HEK293 (cell line): ENCODE measurements at regions not wholly inside any gene's neighbourhood (a gene's known extent, or its start where the extent isn't known, plus 50 kb on each side); places are given as distances from the start of the nearest gene placed in this dataset.

ENCODE experiments used
- CTCF ChIA-PET: fragments of 350-600 bp; formaldehyde crosslinking; extraction: SDS; loops from one replicate; lab custom pipeline; 2021; ENCODE audit warnings: antibody characterized with exemption; lab: Yijun Ruan, JAX
- POLR2A ChIA-PET: fragments of 300-600 bp; formaldehyde crosslinking; extraction: SDS; loops from one replicate; lab custom pipeline; 2020; ENCODE audit warnings: antibody characterized with exemption, inconsistent platforms; lab: Yijun Ruan, JAX
- H3K27ac ChIP-seq: fragments of 200-500 bp; sonication (Bioruptor generic); 2 replicates; pipeline ENCODE4 v1.5.1; 2014; ENCODE audit warnings: low read depth, low read length, control low read depth, inconsistent platforms; ENCODE audit errors: extremely low read depth
- H3K36me3 ChIP-seq, 2 experiments: fragments of 200-500 bp in 1 of 2; sonication (Bioruptor generic) in 1 of 2; 1 replicate in 1 of 2; 2 replicates in 1 of 2; pipeline ENCODE4 v1.5.1; 2014 to 2017; ENCODE audit warnings: inconsistent platforms in 2 of 2, low read length in 2 of 2; ENCODE audit not compliant: control insufficient read depth in 2 of 2, insufficient read depth in 1 of 2
- H3K4me1 ChIP-seq: fragments of 200-500 bp; sonication (Bioruptor generic); 2 replicates; pipeline ENCODE4 v1.5.1; 2014; ENCODE audit warnings: mild to moderate bottlenecking, low read length, inconsistent platforms; ENCODE audit not compliant: control insufficient read depth, insufficient read depth
- H3K4me3 ChIP-seq: 2 replicates; pipeline ENCODE4 v1.5.1; 2011; ENCODE audit warnings: low read depth, mild to moderate bottlenecking, control low read depth, low read length, moderate library complexity
- H3K9me3 ChIP-seq: fragments of 200-500 bp; sonication (Bioruptor generic); 2 replicates; pipeline ENCODE4 v1.5.1; 2014; ENCODE audit warnings: low read depth, low read length, inconsistent platforms; ENCODE audit not compliant: control insufficient read depth, insufficient read depth
- BCL11A ChIP-seq: fragments of 450-650 bp; formaldehyde crosslinking; IDR thresholded peaks from 2 replicates; pipeline ENCODE4 v1.5.1; 2016; ENCODE audit warnings: low read depth, missing biosample characterization, missing genetic modification characterization
- CTCF ChIP-seq: fragments of 450-650 bp; formaldehyde crosslinking; IDR thresholded peaks from 2 replicates; pipeline ENCODE4 v1.5.1; 2016; ENCODE audit warnings: missing biosample characterization, missing genetic modification characterization
- GLI4 ChIP-seq: fragments of 450-650 bp; formaldehyde crosslinking; IDR thresholded peaks from 2 replicates; pipeline ENCODE4 v1.5.1; 2016; ENCODE audit warnings: missing biosample characterization, missing genetic modification characterization
- HIC1 ChIP-seq: fragments of 450-650 bp; formaldehyde crosslinking; IDR thresholded peaks from 2 replicates; pipeline ENCODE4 v1.5.1; 2016; ENCODE audit warnings: missing biosample characterization, missing genetic modification characterization
- OVOL3 ChIP-seq: fragments of 450-650 bp; formaldehyde crosslinking; IDR thresholded peaks from 2 replicates; pipeline ENCODE4 v1.5.1; 2016; ENCODE audit warnings: missing biosample characterization, missing genetic modification characterization
- PRDM10 ChIP-seq: fragments of 450-650 bp; formaldehyde crosslinking; IDR thresholded peaks from 2 replicates; pipeline ENCODE4 v1.5.1; 2016; ENCODE audit warnings: missing biosample characterization, missing genetic modification characterization
- SCRT2 ChIP-seq: fragments of 450-650 bp; formaldehyde crosslinking; IDR thresholded peaks from 2 replicates; pipeline ENCODE4 v1.5.1; 2016; ENCODE audit warnings: missing biosample characterization, missing genetic modification characterization
- ZIC2 ChIP-seq: fragments of 450-650 bp; formaldehyde crosslinking; IDR thresholded peaks from 2 replicates; pipeline ENCODE4 v1.5.1; 2016; ENCODE audit warnings: missing biosample characterization, missing genetic modification characterization
- ZNF2 ChIP-seq: fragments of 450-650 bp; formaldehyde crosslinking; IDR thresholded peaks from 2 replicates; pipeline ENCODE4 v1.5.1; 2016; ENCODE audit warnings: missing biosample characterization, missing genetic modification characterization
- ZNF26 ChIP-seq: fragments of 450-650 bp; formaldehyde crosslinking; IDR thresholded peaks from 2 replicates; pipeline ENCODE4 v1.5.1; 2016; ENCODE audit warnings: missing biosample characterization, missing genetic modification characterization
- ZNF324 ChIP-seq: fragments of 450-650 bp; formaldehyde crosslinking; IDR thresholded peaks from 2 replicates; pipeline ENCODE4 v1.5.1; 2016; ENCODE audit warnings: missing biosample characterization, missing genetic modification characterization
- ZNF350 ChIP-seq: fragments of 450-650 bp; formaldehyde crosslinking; IDR thresholded peaks from 2 replicates; pipeline ENCODE4 v1.5.0; 2017; ENCODE audit warnings: missing biosample characterization, mild to moderate bottlenecking, missing genetic modification characterization
- ZNF48 ChIP-seq: fragments of 450-650 bp; formaldehyde crosslinking; IDR thresholded peaks from 2 replicates; pipeline ENCODE4 v1.5.1; 2016; ENCODE audit warnings: missing biosample characterization, missing genetic modification characterization
- ZNF654 ChIP-seq: fragments of 450-650 bp; formaldehyde crosslinking; IDR thresholded peaks from 2 replicates; pipeline ENCODE4 v1.5.1; 2016; ENCODE audit warnings: low read depth, missing biosample characterization, missing genetic modification characterization
- ZNF670 ChIP-seq: fragments of 450-650 bp; formaldehyde crosslinking; IDR thresholded peaks from 2 replicates; pipeline ENCODE4 v1.5.1; 2016; ENCODE audit warnings: missing biosample characterization, missing genetic modification characterization, low read depth
- ZNF792 ChIP-seq: fragments of 450-650 bp; formaldehyde crosslinking; IDR thresholded peaks from 2 replicates; pipeline ENCODE4 v1.5.1; 2016; ENCODE audit warnings: missing biosample characterization, missing genetic modification characterization
- ZSCAN18 ChIP-seq: fragments of 450-650 bp; formaldehyde crosslinking; IDR thresholded peaks from 2 replicates; pipeline ENCODE4 v1.5.1; 2016; ENCODE audit warnings: missing biosample characterization, missing genetic modification characterization
- TF ChIP-seq, protein P1 (sequence below): fragments of 450-650 bp; formaldehyde crosslinking; IDR thresholded peaks from 2 replicates; pipeline ENCODE4 v1.5.1; 2017; ENCODE audit warnings: missing biosample characterization, missing genetic modification characterization
- TF ChIP-seq, protein P2 (sequence below): fragments of 450-650 bp; formaldehyde crosslinking; IDR thresholded peaks from 2 replicates; pipeline ENCODE4 v1.5.1; 2016; ENCODE audit warnings: missing biosample characterization, missing genetic modification characterization

DNA sequence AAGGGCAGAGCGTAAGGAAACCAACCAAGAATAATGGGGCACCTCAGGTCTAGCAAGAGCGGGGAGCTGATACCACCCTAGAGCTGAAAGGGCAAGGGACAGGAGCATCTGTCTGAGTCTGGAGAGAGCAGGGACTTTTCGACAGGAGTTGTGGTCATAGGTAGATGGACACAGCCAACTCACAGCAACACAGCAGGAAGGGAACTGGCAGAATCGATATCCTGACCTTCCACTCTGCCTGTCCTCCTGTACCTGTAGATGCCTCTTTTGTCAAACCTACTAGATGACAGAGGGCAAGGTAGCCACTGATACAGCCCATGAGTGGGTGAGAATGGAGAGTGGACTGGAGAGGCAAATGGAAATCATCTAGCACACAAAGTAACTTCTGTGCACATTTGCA lies 247.2 kb upstream of the EGLN3 start:
- no peaks in the 10 kb centered on the region for H3K9me3 ChIP-seq
- TF ChIP-seq BCL11A (tag by site-specific recombination) (no peak), ZSCAN18 (tag by site-specific recombination) (no peak), CTCF (tag by site-specific recombination) (no peak), PRDM10 (tag by site-specific recombination) (no peak), HIC1 (tag by site-specific recombination) (no peak), SCRT2 (tag by site-specific recombination) (no peak), ZNF670 (tag by site-specific recombination) (no peak), OVOL3 (tag by site-specific recombination) (no peak), GLI4 (tag by site-specific recombination) (no peak), ZNF26 (tag by site-specific recombination) (no peak), ZNF350 (tag by site-specific recombination) (no peak), ZNF792 (tag by site-specific recombination) (no peak), ZNF2 (tag by site-specific recombination) (no peak), ZNF654 (tag by site-specific recombination) (no peak), ZNF48 (tag by site-specific recombination) (no peak), ZNF324 (tag by site-specific recombination) (no peak), ZIC2 (no peak)
- TF ChIP-seq, protein P1, sequence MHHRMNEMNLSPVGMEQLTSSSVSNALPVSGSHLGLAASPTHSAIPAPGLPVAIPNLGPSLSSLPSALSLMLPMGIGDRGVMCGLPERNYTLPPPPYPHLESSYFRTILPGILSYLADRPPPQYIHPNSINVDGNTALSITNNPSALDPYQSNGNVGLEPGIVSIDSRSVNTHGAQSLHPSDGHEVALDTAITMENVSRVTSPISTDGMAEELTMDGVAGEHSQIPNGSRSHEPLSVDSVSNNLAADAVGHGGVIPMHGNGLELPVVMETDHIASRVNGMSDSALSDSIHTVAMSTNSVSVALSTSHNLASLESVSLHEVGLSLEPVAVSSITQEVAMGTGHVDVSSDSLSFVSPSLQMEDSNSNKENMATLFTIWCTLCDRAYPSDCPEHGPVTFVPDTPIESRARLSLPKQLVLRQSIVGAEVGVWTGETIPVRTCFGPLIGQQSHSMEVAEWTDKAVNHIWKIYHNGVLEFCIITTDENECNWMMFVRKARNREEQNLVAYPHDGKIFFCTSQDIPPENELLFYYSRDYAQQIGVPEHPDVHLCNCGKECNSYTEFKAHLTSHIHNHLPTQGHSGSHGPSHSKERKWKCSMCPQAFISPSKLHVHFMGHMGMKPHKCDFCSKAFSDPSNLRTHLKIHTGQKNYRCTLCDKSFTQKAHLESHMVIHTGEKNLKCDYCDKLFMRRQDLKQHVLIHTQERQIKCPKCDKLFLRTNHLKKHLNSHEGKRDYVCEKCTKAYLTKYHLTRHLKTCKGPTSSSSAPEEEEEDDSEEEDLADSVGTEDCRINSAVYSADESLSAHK (tag by site-specific recombination): no peak
- TF ChIP-seq, protein P2, sequence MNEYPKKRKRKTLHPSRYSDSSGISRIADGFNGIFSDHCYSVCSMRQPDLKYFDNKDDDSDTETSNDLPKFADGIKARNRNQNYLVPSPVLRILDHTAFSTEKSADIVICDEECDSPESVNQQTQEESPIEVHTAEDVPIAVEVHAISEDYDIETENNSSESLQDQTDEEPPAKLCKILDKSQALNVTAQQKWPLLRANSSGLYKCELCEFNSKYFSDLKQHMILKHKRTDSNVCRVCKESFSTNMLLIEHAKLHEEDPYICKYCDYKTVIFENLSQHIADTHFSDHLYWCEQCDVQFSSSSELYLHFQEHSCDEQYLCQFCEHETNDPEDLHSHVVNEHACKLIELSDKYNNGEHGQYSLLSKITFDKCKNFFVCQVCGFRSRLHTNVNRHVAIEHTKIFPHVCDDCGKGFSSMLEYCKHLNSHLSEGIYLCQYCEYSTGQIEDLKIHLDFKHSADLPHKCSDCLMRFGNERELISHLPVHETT (tag by site-specific recombination): no peak
- TF ChIP-seq, all 188 proteins: peak for 0
- ChIA-PET CTCF (no interaction called here), POLR2A (no interaction called here)
- no peak overlapping the region for H3K27ac ChIP-seq
- no peak overlapping the region for H3K4me3 ChIP-seq
- no peaks in the 10 kb centered on the region; the same call in 1 of the 2 replicates for H3K4me1 ChIP-seq
- H3K36me3 ChIP-seq: no peaks in the 10 kb centered on the region
